K562 (cell line): ENCODE measurements at regions not wholly inside any gene's neighbourhood (a gene's known extent, or its start where the extent isn't known, plus 50 kb on each side); places are given as distances from the start of the nearest gene placed in this dataset.

Source experiments
- BRF1 ChIP-seq: IDR thresholded peaks from 3 replicates; pipeline ENCODE4 v1.6.1; 2011; ENCODE audit warnings: borderline replicate concordance, mild to moderate bottlenecking; ENCODE audit not compliant: insufficient read length; ENCODE audit errors: extremely low read depth
- ESRRA ChIP-seq: fragments of 450-650 bp; IDR thresholded peaks from 2 replicates; pipeline ENCODE4 v1.6.1; 2014; ENCODE audit warnings: low read depth, mild to moderate bottlenecking, moderate library complexity, borderline replicate concordance
- FOSL1 ChIP-seq: fragments of 200-800 bp; sonication (Bioruptor generic); conservative IDR thresholded peaks from 2 replicates; pipeline ENCODE4 v1.6.1; 2016; ENCODE audit warnings: missing genetic modification characterization, missing compliant biosample characterization
- FOXP4 ChIP-seq: sonication (generic); formaldehyde crosslinking; IDR thresholded peaks from 2 replicates; pipeline ENCODE4 v1.8.0; 2022; ENCODE audit warnings: mild to moderate bottlenecking, missing genetic modification reagents, borderline replicate concordance
- REST ChIP-seq, 2 experiments: fragments of 450-650 bp; formaldehyde crosslinking in 1 of 2; IDR thresholded peaks; 2 replicates each; pipeline versions ENCODE4 v1.4.0 to v1.6.1; 2014 to 2020; ENCODE audit warnings: mild to moderate bottlenecking in 2 of 2, borderline replicate concordance in 1 of 2, low read depth in 1 of 2
- RHOXF2B ChIP-seq: fragments of 250-450 bp; sonication (Bioruptor Pico); conservative IDR thresholded peaks from 2 replicates; pipeline ENCODE4 v1.5.1; 2021
- SP1 ChIP-seq: sonication (generic); formaldehyde crosslinking; IDR thresholded peaks from 2 replicates; pipeline ENCODE4 v1.8.1; 2022; ENCODE audit warnings: mild to moderate bottlenecking, missing genetic modification reagents
- TARDBP ChIP-seq: fragments of 450-650 bp; IDR thresholded peaks from 2 replicates; pipeline ENCODE4 v1.6.1; 2016
- XRCC4 ChIP-seq: IDR thresholded peaks from one replicate; pipeline ENCODE4 v1.6.1; 2011; ENCODE audit not compliant: insufficient read depth, insufficient read length; ENCODE audit errors: extremely low read depth
- XRCC5 ChIP-seq: fragments of 200-400 bp; formaldehyde crosslinking; IDR thresholded peaks from 2 replicates; pipeline ENCODE4 v1.6.1; 2017; ENCODE audit warnings: low read depth, mild to moderate bottlenecking, low read length
- ZBED1 ChIP-seq: IDR thresholded peaks from 2 replicates; pipeline ENCODE4 v1.6.1; 2014

GRCh38 chrX:9342561-9343051 is 122.3 kb upstream of the TBL1X start (continued):
- TF ChIP-seq FOXP4 (CRISPR knock-in tag) (no peak), SP1 (CRISPR knock-in tag) (0 out of 2 replicates have a peak, but pooled peaks have one; percentile 41), RHOXF2B (no peak), XRCC4 (no peak), REST (IDR thresholded peaks at IDR 0.05; ENCODE audit: borderline replicate concordance) (peak; percentile 62), REST (CRISPR knock-in tag; IDR thresholded peaks at IDR 0.05; ENCODE audit: low read depth) (no peak), TARDBP (no peak), ZBED1 (no peak), FOSL1 (tag) (no peak), BRF1 (no peak), ESRRA (0 out of 2 replicates have a peak, but pooled peaks have one; percentile 25), XRCC5 (peak; percentile 79; the same call in 1 of the 2 replicates)
